ENCODE measurements at regions not wholly inside any gene's neighbourhood (a gene's known extent, or its start where the extent isn't known, plus 50 kb on each side); places are given as distances from the start of the nearest gene placed in this dataset.

- H3K9me3 ChIP-seq = no peaks in the 10 kb centered on the region
- H3K27me3 ChIP-seq = no peaks in the 10 kb centered on the region
- no peak overlapping the region for H3K27ac ChIP-seq
- ATAC-seq = no peak
- no peak overlapping the region for H3K4me3 ChIP-seq
- WGBS, 2 donors (ENCODE audit: low coverage in 1 of 2) = 75 to 83% methylated on average over 2 to 3 of the region's 3 CpGs
- H3K4me1 ChIP-seq = no peaks in the 10 kb centered on the region
- TF ChIP-seq EP300 (IDR thresholded peaks at IDR 0.05) (no peak), POLR2AphosphoS5 (IDR thresholded peaks at IDR 0.05) (no peak), POLR2A (IDR thresholded peaks at IDR 0.05) (no peak)
- TF ChIP-seq, protein P1, sequence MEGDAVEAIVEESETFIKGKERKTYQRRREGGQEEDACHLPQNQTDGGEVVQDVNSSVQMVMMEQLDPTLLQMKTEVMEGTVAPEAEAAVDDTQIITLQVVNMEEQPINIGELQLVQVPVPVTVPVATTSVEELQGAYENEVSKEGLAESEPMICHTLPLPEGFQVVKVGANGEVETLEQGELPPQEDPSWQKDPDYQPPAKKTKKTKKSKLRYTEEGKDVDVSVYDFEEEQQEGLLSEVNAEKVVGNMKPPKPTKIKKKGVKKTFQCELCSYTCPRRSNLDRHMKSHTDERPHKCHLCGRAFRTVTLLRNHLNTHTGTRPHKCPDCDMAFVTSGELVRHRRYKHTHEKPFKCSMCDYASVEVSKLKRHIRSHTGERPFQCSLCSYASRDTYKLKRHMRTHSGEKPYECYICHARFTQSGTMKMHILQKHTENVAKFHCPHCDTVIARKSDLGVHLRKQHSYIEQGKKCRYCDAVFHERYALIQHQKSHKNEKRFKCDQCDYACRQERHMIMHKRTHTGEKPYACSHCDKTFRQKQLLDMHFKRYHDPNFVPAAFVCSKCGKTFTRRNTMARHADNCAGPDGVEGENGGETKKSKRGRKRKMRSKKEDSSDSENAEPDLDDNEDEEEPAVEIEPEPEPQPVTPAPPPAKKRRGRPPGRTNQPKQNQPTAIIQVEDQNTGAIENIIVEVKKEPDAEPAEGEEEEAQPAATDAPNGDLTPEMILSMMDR (IDR thresholded peaks at IDR 0.05) = no peak
- H3K36me3 ChIP-seq = no peaks in the 10 kb centered on the region
Measured at GRCh38 chr6:164414695-164415094, 894.7 kb downstream of the C6orf118 start.

DNA sequence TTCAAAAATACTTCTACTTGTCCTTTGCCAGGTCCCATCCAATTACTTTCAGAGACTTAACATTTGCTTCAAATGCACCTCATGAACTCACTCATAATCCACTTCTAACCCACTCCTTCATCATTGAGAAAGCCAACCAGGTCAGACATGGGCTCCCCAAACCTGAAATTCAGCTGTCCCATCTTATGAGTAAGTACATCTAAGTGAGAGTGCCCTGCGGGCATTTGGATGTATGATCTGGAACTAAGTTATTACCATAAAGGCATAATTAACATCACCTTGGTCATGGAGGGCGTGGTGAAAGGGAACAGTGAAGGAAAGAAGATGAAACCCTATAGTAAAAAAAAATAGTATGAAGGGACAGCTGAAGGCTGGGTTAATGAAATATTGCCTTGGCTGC, 896.8 kb downstream of the C6orf118 start:
- Histone ChIP-seq H3K4me1 (no peaks in the 10 kb centered on the region), H3K27me3 (peaks cover 4% of the 10 kb centered on the region), H3K27ac (no peak overlapping the region), H3K9me3 (no peaks in the 10 kb centered on the region), H3K36me3 (no peaks in the 10 kb centered on the region), H3K4me3 (no peak overlapping the region)
- whole genome bisulfite sequencing, 2 donors (ENCODE audit: low coverage in 1 of 2) = 0 to 76% methylated on average over 1 to 2 of the region's 2 CpGs
- ATAC-seq = no peak
- TF ChIP-seq EP300 (IDR thresholded peaks at IDR 0.05) (no peak), POLR2A (IDR thresholded peaks at IDR 0.05) (no peak), POLR2AphosphoS5 (IDR thresholded peaks at IDR 0.05) (no peak)
- TF ChIP-seq, protein P1 (IDR thresholded peaks at IDR 0.05) = no peak

DNA sequence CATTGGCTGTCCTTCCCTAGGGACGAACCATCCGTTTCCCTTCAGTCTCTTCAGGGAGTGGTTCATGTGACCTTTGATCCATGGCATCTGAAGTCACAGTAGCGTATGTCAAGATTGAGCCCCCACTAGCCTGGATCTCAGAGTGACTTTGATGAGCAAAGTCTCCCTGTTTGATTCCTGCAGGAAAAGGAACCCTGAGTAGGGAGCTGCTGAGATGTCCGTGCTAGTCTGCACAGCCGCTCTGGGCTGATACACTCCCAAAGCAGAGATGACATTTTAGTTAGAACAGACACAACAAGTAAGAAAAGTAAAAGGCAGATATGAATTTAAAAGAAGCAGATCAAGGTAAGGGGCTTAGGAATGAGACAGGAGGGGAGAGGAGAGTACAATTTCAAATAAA, 899.4 kb downstream of the C6orf118 start:
- 50 to 88% methylated on average over 2 of the region's 5 CpGs for WGBS, 2 donors (ENCODE audit: low coverage in 1 of 2)
- Histone ChIP-seq H3K27ac (no peak overlapping the region), H3K27me3 (peaks cover 4% of the 10 kb centered on the region), H3K4me1 (no peaks in the 10 kb centered on the region), H3K36me3 (no peaks in the 10 kb centered on the region), H3K4me3 (no peak overlapping the region), H3K9me3 (no peaks in the 10 kb centered on the region)
- no peak for ATAC-seq
- TF ChIP-seq POLR2AphosphoS5 (IDR thresholded peaks at IDR 0.05) = no peak

DNA sequence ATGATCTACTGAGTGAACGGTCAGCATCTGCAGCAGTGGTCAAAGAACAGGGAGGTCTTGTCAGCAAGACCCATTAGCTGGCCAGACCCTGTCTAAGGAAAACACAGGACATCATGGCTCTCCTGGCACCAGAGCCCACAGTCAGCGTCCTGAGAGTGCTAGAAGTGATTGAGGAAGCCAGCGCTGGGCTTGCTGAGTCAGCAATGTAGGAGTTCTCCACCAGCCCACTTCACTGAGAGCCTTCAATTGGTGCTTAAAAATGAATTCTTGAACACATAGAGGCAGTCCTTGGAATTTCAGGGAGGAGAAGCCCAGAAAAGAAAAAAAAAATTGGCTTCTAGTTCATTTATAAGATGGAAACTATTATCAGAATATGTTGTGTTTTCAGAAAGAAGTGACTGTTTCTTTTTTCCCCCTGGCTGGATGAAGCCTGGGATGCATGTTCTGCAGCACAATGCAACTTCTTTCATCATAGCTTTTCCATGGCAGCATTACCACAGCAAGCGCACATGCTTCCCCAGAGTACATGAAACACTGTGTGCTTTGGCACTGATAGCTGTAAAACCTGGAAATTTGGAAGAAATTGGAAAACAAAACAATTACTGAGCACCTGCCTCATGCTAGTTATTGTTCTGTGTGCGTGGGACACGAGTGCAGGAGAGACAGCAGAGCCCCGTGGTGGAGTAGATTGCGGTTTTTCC, 899.9 kb downstream of the C6orf118 start:
- no peaks in the 10 kb centered on the region for H3K4me1 ChIP-seq
- H3K36me3 ChIP-seq = no peaks in the 10 kb centered on the region
- ATAC-seq = no peak
- TF ChIP-seq POLR2AphosphoS5 (IDR thresholded peaks at IDR 0.05) = no peak
- TF ChIP-seq EP300 (IDR thresholded peaks at IDR 0.05) = no peak
- TF ChIP-seq POLR2A (IDR thresholded peaks at IDR 0.05) = no peak
- TF ChIP-seq, protein P1 (IDR thresholded peaks at IDR 0.05) = no peak
- no peaks in the 10 kb centered on the region for H3K9me3 ChIP-seq
- no peak overlapping the region for H3K27ac ChIP-seq
- 70 to 79% methylated on average over 5 to 7 of the region's 8 CpGs for WGBS, 2 donors (ENCODE audit: low coverage in 1 of 2)
- H3K4me3 ChIP-seq = no peak overlapping the region
- peaks cover 4% of the 10 kb centered on the region for H3K27me3 ChIP-seq

DNA sequence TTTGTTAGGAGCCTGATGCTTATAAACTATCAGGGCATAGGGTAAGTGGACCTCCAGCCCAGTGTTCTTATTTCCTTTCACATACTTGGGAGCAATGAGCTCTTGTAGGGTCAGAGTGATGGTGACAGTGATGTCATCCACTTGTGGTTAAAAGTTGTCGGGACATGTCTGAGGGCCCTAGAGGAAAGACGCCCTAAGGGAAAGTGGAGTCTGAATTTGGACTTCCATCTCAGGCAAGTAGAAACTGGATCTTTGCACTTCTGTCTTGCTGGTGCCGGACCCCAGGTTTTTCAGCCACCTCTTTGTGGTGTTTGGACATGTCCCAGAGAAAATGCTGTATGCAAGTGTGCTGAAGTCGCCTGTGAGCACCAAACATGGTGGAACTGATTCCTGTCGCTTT, 900.5 kb downstream of the C6orf118 start:
- WGBS, 2 donors (ENCODE audit: low coverage in 1 of 2) = 86 to 93% methylated on average over 3 to 4 of the region's 5 CpGs
- H3K4me3 ChIP-seq = no peak overlapping the region
- H3K9me3 ChIP-seq = no peaks in the 10 kb centered on the region
- peaks cover 4% of the 10 kb centered on the region for H3K27me3 ChIP-seq
- TF ChIP-seq, protein P1 (IDR thresholded peaks at IDR 0.05) = no peak
- no peak for TF ChIP-seq POLR2AphosphoS5 (IDR thresholded peaks at IDR 0.05)
- TF ChIP-seq EP300 (IDR thresholded peaks at IDR 0.05) = no peak
- no peak for TF ChIP-seq POLR2A (IDR thresholded peaks at IDR 0.05)
- ATAC-seq = no peak
- no peaks in the 10 kb centered on the region for H3K4me1 ChIP-seq
- no peak overlapping the region for H3K27ac ChIP-seq
- H3K36me3 ChIP-seq = no peaks in the 10 kb centered on the region
